ENCODE measurements at regions not wholly inside any gene's neighbourhood (a gene's known extent, or its start where the extent isn't known, plus 50 kb on each side); places are given as distances from the start of the nearest gene placed in this dataset.

GRCh38 chr12:127820271-127820670 is 446.7 kb upstream of the TMEM132C start:
- TF ChIP-seq TAF1 (IDR thresholded peaks at IDR 0.05; ENCODE audit: low read depth, low read length), result no peak
- TF ChIP-seq TEAD4 (IDR thresholded peaks at IDR 0.05; ENCODE audit: low read depth, low read length), result peak; percentile 47; the same call in 1 of the 2 replicates
- Histone ChIP-seq H2AFZ (ENCODE audit: low read length) (no peak overlapping the region), H3K36me3 (ENCODE audit: control insufficient read depth in 2 of 4, insufficient read depth in 4 of 4, low read length in 3 of 4) (no peaks in the 10 kb centered on the region), H2BK5ac (ENCODE audit: low read depth, low read length) (no peak overlapping the region), H3K4me2 (ENCODE audit: insufficient read depth in 1 of 2, low read depth in 2 of 2, low read length in 2 of 2) (no peak overlapping the region), H3K79me2 (ENCODE audit: control insufficient read depth in 1 of 2, insufficient read depth in 2 of 2, low read length in 2 of 2) (no peaks in the 10 kb centered on the region), H3K4me3 (ENCODE audit: extremely low read depth in 1 of 4, insufficient read depth in 2 of 4, low read depth in 3 of 4, low read length in 4 of 4) (no peak overlapping the region), H3K79me1 (ENCODE audit: low read depth, low read length) (no peaks in the 10 kb centered on the region), H2BK12ac (ENCODE audit: low read depth, low read length) (no peak overlapping the region), H3K9me3 (ENCODE audit: insufficient read depth in 2 of 2, low read depth in 1 of 2, low read length in 1 of 2) (no peaks in the 10 kb centered on the region), H2BK120ac (replicated peaks; ENCODE audit: low read depth, low read length) (no peak overlapping the region), H4K8ac (ENCODE audit: extremely low read depth, insufficient read depth, low read length) (no peak overlapping the region), H3K27me3 (replicated peaks in 1 of 4; ENCODE audit: control insufficient read depth in 3 of 4, extremely low read depth in 1 of 4, insufficient read depth in 3 of 4, low read length in 3 of 4) (no peaks in the 10 kb centered on the region), H3K14ac (ENCODE audit: insufficient read length) (no peak overlapping the region), H3K4me1 (replicated peaks in 1 of 4; ENCODE audit: control insufficient read depth in 3 of 4, insufficient read depth in 4 of 4, low read length in 3 of 4) (peaks cover 0 to 5% (median 1%) of the 10 kb centered on the region in 4 experiments; a peak in 4 of 7 replicates), H2AK5ac (ENCODE audit: low read depth, low read length) (no peak overlapping the region), H3K23me2 (ENCODE audit: low read depth, low read length) (no peaks in the 10 kb centered on the region), H3K4ac (replicated peaks; ENCODE audit: insufficient read length, low read depth, low read length) (no peak overlapping the region), H4K91ac (replicated peaks; ENCODE audit: insufficient read length, low read length) (no peak overlapping the region), H2BK20ac (ENCODE audit: low read length) (no peak overlapping the region), H3K27ac (ENCODE audit: low read depth, low read length) (no peak overlapping the region), H3K9ac (replicated peaks in 1 of 4; ENCODE audit: extremely low read depth in 1 of 4, low read depth in 3 of 4, low read length in 3 of 4) (no peak overlapping the region), H4K20me1 (replicated peaks in 1 of 2; ENCODE audit: control insufficient read depth in 1 of 2, insufficient read depth in 2 of 2, low read length in 2 of 2) (no peaks in the 10 kb centered on the region), H4K5ac (ENCODE audit: insufficient read length, low read depth, low read length) (no peak overlapping the region), H3K18ac (ENCODE audit: extremely low read depth, low read length) (no peak overlapping the region), H2BK15ac (ENCODE audit: low read length) (no peak overlapping the region), H3K56ac (replicated peaks; ENCODE audit: insufficient read length, low read depth, low read length) (no peak overlapping the region), H3K23ac (ENCODE audit: insufficient read length) (no peak overlapping the region)
- FAIRE-seq (no peak), DNase-seq (ENCODE audit: low read depth in 1 of 2, low spot score in 2 of 2) (no peak)
- ChIA-PET POLR2A (ENCODE audit: partially characterized antibody) (no interaction called here), CTCF (ENCODE audit: partially characterized antibody) (interaction anchor here (0.8 to 1.2 kb wide), 2 partner anchors 8 to 109 kb away, joined by 3 read pairs; no protein-coding TSS in a partner anchor)
- WGBS, 2 experiments (ENCODE audit: extremely low coverage in 1 of 2, insufficient coverage in 1 of 2, insufficient read length in 1 of 2, insufficient replicate concordance in 2 of 2, low coverage in 1 of 2, low lambda C conversion rate in 2 of 2, missing lambda C conversion rate in 1 of 2), result 80% methylated on average over 4 of the region's 4 CpGs; no CpG with 5 or more reads in 1 of the 2 experiments
